H1 (cell line): ENCODE measurements at regions not wholly inside any gene's neighbourhood (a gene's known extent, or its start where the extent isn't known, plus 50 kb on each side); places are given as distances from the start of the nearest gene placed in this dataset.
"Not testable (repeated sequence)": the region's sequence is repeated elsewhere in the genome, so short reads cannot be mapped to it uniquely, and the experiment has no call there.

Source experiments
- CTCF ChIA-PET: fragments of 300-600 bp; sonication (Branson Sonifier 250); formaldehyde crosslinking; loops from one replicate; lab custom pipeline; 2021; ENCODE audit not compliant: partially characterized antibody; lab: Charles Lee
- POLR2A ChIA-PET: fragments of 300-600 bp; sonication (Branson Sonifier 250); formaldehyde crosslinking; loops from one replicate; lab custom pipeline; 2021; ENCODE audit warnings: inconsistent platforms; ENCODE audit not compliant: partially characterized antibody; lab: Charles Lee
- DNase-seq, 2 experiments: peaks; one replicate each; pipeline versions ENCODE4 v3.0.0 to v3.0.0-alpha.2; 2010 to 2022; ENCODE audit warnings: low spot score in 2 of 2, low read depth in 1 of 2, mixed read lengths in 1 of 2
- FAIRE-seq: peaks from 2 replicates; lab custom pipeline; 2011; peaks lifted over from hg19 to GRCh38; lab: Jason Lieb, UNC
- H2AFZ ChIP-seq: 2 replicates; pipeline ENCODE4 v1.8.1; 2012; ENCODE audit warnings: low read length, inconsistent platforms
- H2AK5ac ChIP-seq: 2 replicates; pipeline ENCODE4 v1.6.1; 2013; ENCODE audit warnings: low read depth, low read length
- H2BK120ac ChIP-seq: replicated peaks from 2 replicates; pipeline ENCODE3; 2013; ENCODE audit warnings: low read depth, low read length, inconsistent platforms
- H2BK12ac ChIP-seq: 2 replicates; pipeline ENCODE4 v1.6.1; 2013; ENCODE audit warnings: low read depth, low read length
- H2BK15ac ChIP-seq: 2 replicates; pipeline ENCODE4 v1.6.1; 2013; ENCODE audit warnings: low read length
- H2BK20ac ChIP-seq: 2 replicates; pipeline ENCODE4 v1.6.1; 2013; ENCODE audit warnings: low read length
- H2BK5ac ChIP-seq: 2 replicates; pipeline ENCODE4 v1.6.1; 2013; ENCODE audit warnings: low read depth, low read length
- H3K14ac ChIP-seq: 2 replicates; pipeline ENCODE4 v1.6.1; 2013; ENCODE audit warnings: inconsistent platforms; ENCODE audit not compliant: insufficient read length
- H3K18ac ChIP-seq: 2 replicates; pipeline ENCODE4 v1.6.1; 2013; ENCODE audit warnings: low read length; ENCODE audit errors: extremely low read depth
- H3K23ac ChIP-seq: 2 replicates; pipeline ENCODE4 v1.6.1; 2013; ENCODE audit warnings: inconsistent platforms; ENCODE audit not compliant: insufficient read length
- H3K23me2 ChIP-seq: 2 replicates; pipeline ENCODE4 v1.6.1; 2013; ENCODE audit warnings: low read depth, low read length
- H3K27ac ChIP-seq: 2 replicates; pipeline ENCODE4 v1.6.1; 2011; ENCODE audit warnings: low read depth, low read length, inconsistent platforms
- H3K27me3 ChIP-seq, 4 experiments: replicated peaks in 1 of 4; 1 replicate in 1 of 4; 2 replicates in 3 of 4; pipeline versions ENCODE4 v1.6.1 to v1.8.1; 2011 to 2013; ENCODE audit warnings: low read length in 3 of 4, mild to moderate bottlenecking in 3 of 4, inconsistent platforms in 2 of 4, mixed read lengths in 2 of 4, moderate library complexity in 1 of 4; ENCODE audit not compliant: control insufficient read depth in 3 of 4, insufficient read depth in 3 of 4; ENCODE audit errors: extremely low read depth in 1 of 4
- H3K36me3 ChIP-seq, 4 experiments: 2 replicates each; pipeline versions ENCODE4 v1.6.1 to v1.8.1; 2011 to 2013; ENCODE audit warnings: mild to moderate bottlenecking in 4 of 4, low read length in 3 of 4, moderate library complexity in 2 of 4, control low read depth in 1 of 4, inconsistent platforms in 1 of 4; ENCODE audit not compliant: insufficient read depth in 4 of 4, control insufficient read depth in 2 of 4
- H3K4ac ChIP-seq: replicated peaks from 2 replicates; pipeline ENCODE3; 2013; ENCODE audit warnings: low read length, low read depth, mixed read lengths, inconsistent platforms; ENCODE audit not compliant: insufficient read length
- H3K4me1 ChIP-seq, 4 experiments: replicated peaks in 1 of 4; 1 replicate in 1 of 4; 2 replicates in 3 of 4; pipeline versions ENCODE4 v1.6.1 to v1.8.1; 2011 to 2013; ENCODE audit warnings: low read length in 3 of 4, inconsistent platforms in 2 of 4, mixed read lengths in 1 of 4; ENCODE audit not compliant: insufficient read depth in 4 of 4, control insufficient read depth in 3 of 4
- H3K4me2 ChIP-seq, 2 experiments: 2 replicates each; pipeline versions ENCODE4 v1.6.1 to v1.8.1; 2011 to 2013; ENCODE audit warnings: low read depth in 2 of 2, low read length in 2 of 2, control low read depth in 1 of 2, inconsistent platforms in 1 of 2, mild to moderate bottlenecking in 1 of 2; ENCODE audit not compliant: insufficient read depth in 1 of 2
- H3K4me3 ChIP-seq, 4 experiments: fragments of 200-600, 300-600 bp in 1 of 4; sonication (generic), shearing (Covaris generic), sonication (Bioruptor Twin) in 1 of 4; 2 replicates each; pipeline versions ENCODE4 v1.5.1 to v1.8.1; 2011 to 2016; ENCODE audit warnings: low read length in 4 of 4, low read depth in 3 of 4, control low read depth in 2 of 4, inconsistent platforms in 2 of 4, mild to moderate bottlenecking in 2 of 4, mixed read lengths in 1 of 4, moderate library complexity in 1 of 4; ENCODE audit not compliant: insufficient read depth in 2 of 4; ENCODE audit errors: extremely low read depth in 1 of 4
- H3K56ac ChIP-seq: replicated peaks from 2 replicates; pipeline ENCODE3; 2013; ENCODE audit warnings: low read depth, mild to moderate bottlenecking, mixed read lengths, low read length, inconsistent platforms; ENCODE audit not compliant: insufficient read length
- H3K79me1 ChIP-seq: 2 replicates; pipeline ENCODE4 v1.6.1; 2013; ENCODE audit warnings: low read depth, low read length, control low read depth
- H3K79me2 ChIP-seq, 2 experiments: 2 replicates each; pipeline versions ENCODE4 v1.6.1 to v1.8.1; 2012 to 2013; ENCODE audit warnings: low read length in 2 of 2, mild to moderate bottlenecking in 2 of 2, inconsistent platforms in 1 of 2; ENCODE audit not compliant: insufficient read depth in 2 of 2, control insufficient read depth in 1 of 2
- H3K9ac ChIP-seq, 4 experiments: replicated peaks in 1 of 4; 1 replicate in 1 of 4; 2 replicates in 3 of 4; pipeline versions ENCODE4 v1.6.1 to v1.8.1; 2011 to 2013; ENCODE audit warnings: low read depth in 3 of 4, low read length in 3 of 4, control low read depth in 2 of 4, mild to moderate bottlenecking in 2 of 4, moderate library complexity in 2 of 4, inconsistent platforms in 1 of 4; ENCODE audit errors: extremely low read depth in 1 of 4
- H3K9me3 ChIP-seq, 2 experiments: 2 replicates each; pipeline versions ENCODE4 v1.6.1 to v1.8.1; 2012 to 2013; ENCODE audit warnings: mild to moderate bottlenecking in 2 of 2, moderate library complexity in 2 of 2, control low read depth in 1 of 2, inconsistent platforms in 1 of 2, low read depth in 1 of 2, low read length in 1 of 2, mixed read lengths in 1 of 2; ENCODE audit not compliant: insufficient read depth in 2 of 2
- H4K20me1 ChIP-seq, 2 experiments: replicated peaks in 1 of 2; 2 replicates each; pipeline versions ENCODE3 to v1.8.1; 2011 to 2013; ENCODE audit warnings: inconsistent platforms in 2 of 2, low read length in 2 of 2, mild to moderate bottlenecking in 1 of 2; ENCODE audit not compliant: insufficient read depth in 2 of 2, control insufficient read depth in 1 of 2
- H4K5ac ChIP-seq: 2 replicates; pipeline ENCODE4 v1.6.1; 2013; ENCODE audit warnings: low read length, low read depth, mixed read lengths, inconsistent platforms; ENCODE audit not compliant: insufficient read length
- H4K8ac ChIP-seq: 2 replicates; pipeline ENCODE4 v1.8.0; 2013; ENCODE audit warnings: mild to moderate bottlenecking, moderate library complexity, low read length, inconsistent platforms; ENCODE audit not compliant: insufficient read depth; ENCODE audit errors: extremely low read depth
- H4K91ac ChIP-seq: replicated peaks from 2 replicates; pipeline ENCODE3; 2013; ENCODE audit warnings: low read length, mixed read lengths, inconsistent platforms; ENCODE audit not compliant: insufficient read length
- WGBS, 2 experiments: shearing (Covaris generic) in 1 of 2; methylation state at CpG; one replicate each; pipeline versions ENCODE4 v1.1.6 to v1.1.7; 2013 to 2015; ENCODE audit warnings: low lambda C conversion rate in 2 of 2, mixed read lengths in 2 of 2, inconsistent platforms in 1 of 2, low coverage in 1 of 2, missing lambda C conversion rate in 1 of 2; ENCODE audit not compliant: insufficient replicate concordance in 2 of 2, insufficient coverage in 1 of 2, insufficient read length in 1 of 2; ENCODE audit errors: extremely low coverage in 1 of 2, missing lambda C conversion rate in 1 of 2; 5-methylcytosine and 5-hydroxymethylcytosine counted together

GRCh38 chr6:140339084-140339483 lies 964.6 kb upstream of the CITED2 start:
- H2BK15ac ChIP-seq, FAIRE-seq, H4K8ac ChIP-seq, H2BK20ac ChIP-seq, H3K9ac ChIP-seq, H3K56ac ChIP-seq, H3K79me1 ChIP-seq, H4K5ac ChIP-seq, H4K91ac ChIP-seq, H2AK5ac ChIP-seq, H2BK120ac ChIP-seq, H4K20me1 ChIP-seq, H3K79me2 ChIP-seq, H2BK5ac ChIP-seq, H3K27me3 ChIP-seq, H2AFZ ChIP-seq, CTCF ChIA-PET, H3K4ac ChIP-seq, H3K4me2 ChIP-seq, H3K4me1 ChIP-seq, H3K36me3 ChIP-seq, POLR2A ChIA-PET, H3K4me3 ChIP-seq, H3K23ac ChIP-seq, H3K27ac ChIP-seq, DNase-seq, H2BK12ac ChIP-seq, H3K18ac ChIP-seq, H3K23me2 ChIP-seq, H3K14ac ChIP-seq: not testable (repeated sequence)
- WGBS, 2 experiments, result 97% methylated on average over 2 of the region's 2 CpGs; no CpG with 5 or more reads in 1 of the 2 experiments
- H3K9me3 ChIP-seq, result peaks cover 9 to 13% of the 10 kb centered on the region in 2 experiments; a peak in 3 of 4 replicates
